Ecto neural progenitor cell (in vitro differentiated cells): ENCODE measurements at regions not wholly inside any gene's neighbourhood (a gene's known extent, or its start where the extent isn't known, plus 50 kb on each side); places are given as distances from the start of the nearest gene placed in this dataset.

Experiments
- DNase-seq: peaks from one replicate; pipeline ENCODE4 v3.0.0-alpha.2; 2018; ENCODE audit warnings: low spot score

- no peak for DNase-seq
Measured at GRCh38 chr2:147061269-147061668, 783.6 kb upstream of the ACVR2A start.

GRCh38 chr2:147057892-147058490 lies 786.8 kb upstream of the ACVR2A start:
- no peak for DNase-seq

GRCh38 chr2:147051814-147052213 lies 793.0 kb upstream of the ACVR2A start:
- no peak for DNase-seq

GRCh38 chr2:147051248-147051647 lies 793.6 kb upstream of the ACVR2A start:
- DNase-seq: no peak

GRCh38 chr2:147049957-147050356 lies 794.9 kb upstream of the ACVR2A start:
- no peak for DNase-seq

GRCh38 chr2:147046473-147046872 lies 798.4 kb upstream of the ACVR2A start:
- no peak for DNase-seq

GRCh38 chr2:147045113-147045512 lies 799.7 kb upstream of the ACVR2A start:
- DNase-seq: peak; percentile 69

- no peak for DNase-seq
Measured at GRCh38 chr2:147041121-147041494, 803.7 kb upstream of the ACVR2A start.

- no peak for DNase-seq
Measured at GRCh38 chr2:147040298-147041120, 804.3 kb upstream of the ACVR2A start.

GRCh38 chr2:147037048-147037447 lies 807.8 kb upstream of the ACVR2A start:
- no peak for DNase-seq

GRCh38 chr2:147033044-147033443 lies 811.8 kb upstream of the ACVR2A start:
- DNase-seq: no peak

- no peak for DNase-seq
Measured at GRCh38 chr2:147031897-147032296, 812.9 kb upstream of the ACVR2A start.

GRCh38 chr2:147030966-147031720 lies 813.7 kb upstream of the ACVR2A start:
- DNase-seq: no peak

GRCh38 chr2:147027436-147027835 lies 817.4 kb upstream of the ACVR2A start:
- DNase-seq: no peak

GRCh38 chr2:147026664-147027295 lies 818.0 kb upstream of the ACVR2A start:
- no peak for DNase-seq

GRCh38 chr2:147025646-147026585 lies 818.9 kb upstream of the ACVR2A start:
- no peak for DNase-seq

GRCh38 chr2:147019311-147019710 lies 825.5 kb upstream of the ACVR2A start:
- DNase-seq: no peak

- no peak for DNase-seq
Measured at GRCh38 chr2:147017951-147018645, 826.7 kb upstream of the ACVR2A start.

GRCh38 chr2:147016181-147016580 lies 828.6 kb upstream of the ACVR2A start:
- no peak for DNase-seq

- no peak for DNase-seq
Measured at GRCh38 chr2:147015591-147015990, 829.2 kb upstream of the ACVR2A start.
